IMR-90 (cell line): ENCODE measurements at regions not wholly inside any gene's neighbourhood (a gene's known extent, or its start where the extent isn't known, plus 50 kb on each side); places are given as distances from the start of the nearest gene placed in this dataset.

Experiments used
- ATAC-seq: fragments of 200-7000 bp; cut with Tn5 transposase; 2 replicates; pipeline ENCODE4 v1.9.1; 2020; ENCODE audit warnings: low read depth, mild to moderate bottlenecking, moderate library complexity
- BruUV-seq: library from RNA; stranded (reverse); fragments of 400-500 nt; replicated peaks from 2 replicates; lab custom pipeline; 2021; lab: Mats Ljungman, UMichigan
- CTCF ChIA-PET: fragments of 300-600 bp; formaldehyde crosslinking; extraction: SDS; loops from one replicate; lab custom pipeline; 2021; ENCODE audit warnings: antibody characterized with exemption; lab: Yijun Ruan, JAX
- POLR2A ChIA-PET: fragments of 300-600 bp; sonication (Branson Sonifier 250); formaldehyde crosslinking; loops from one replicate; lab custom pipeline; 2022; ENCODE audit warnings: antibody characterized with exemption; ENCODE audit not compliant: unreplicated experiment; lab: Charles Lee
- DNase-seq: peaks from one replicate; pipeline ENCODE4 v3.0.0; 2013
- H2AFZ ChIP-seq: replicated peaks from 2 replicates; pipeline ENCODE3; 2013; ENCODE audit warnings: low read length, mild to moderate bottlenecking; ENCODE audit not compliant: poor library complexity
- H2AK5ac ChIP-seq: 2 replicates; pipeline ENCODE4 v1.6.1; 2013; ENCODE audit warnings: low read depth, low read length, inconsistent platforms
- H2AK9ac ChIP-seq: replicated peaks from 2 replicates; pipeline ENCODE3; 2013; ENCODE audit warnings: mild to moderate bottlenecking, low read depth, low read length, moderate library complexity; ENCODE audit not compliant: poor library complexity
- H2BK120ac ChIP-seq: 2 replicates; pipeline ENCODE4 v1.6.1; 2013; ENCODE audit warnings: low read depth, low read length, inconsistent platforms
- H2BK15ac ChIP-seq: 3 replicates; pipeline ENCODE4 v1.6.1; 2013; ENCODE audit warnings: low read depth, low read length, inconsistent platforms
- H2BK20ac ChIP-seq: 2 replicates; pipeline ENCODE4 v1.6.1; 2013; ENCODE audit warnings: low read depth, mild to moderate bottlenecking, inconsistent platforms, low read length, moderate library complexity
- H2BK5ac ChIP-seq: 2 replicates; pipeline ENCODE4 v1.6.1; 2013; ENCODE audit warnings: mild to moderate bottlenecking, low read depth, low read length, inconsistent platforms; ENCODE audit not compliant: poor library complexity, severe bottlenecking
- H3K14ac ChIP-seq: replicated peaks from 2 replicates; pipeline ENCODE4 v1.6.1; 2013; ENCODE audit warnings: low read depth, low read length, inconsistent platforms
- H3K18ac ChIP-seq: 2 replicates; pipeline ENCODE4 v1.6.1; 2013; ENCODE audit warnings: low read depth, low read length, control low read depth
- H3K23ac ChIP-seq: 2 replicates; pipeline ENCODE4 v1.6.1; 2013; ENCODE audit warnings: low read depth, low read length, inconsistent platforms
- H3K27ac ChIP-seq: 2 replicates; pipeline ENCODE4 v1.5.1; 2013; ENCODE audit warnings: mild to moderate bottlenecking, control low read depth, low read length; ENCODE audit not compliant: insufficient read depth
- H3K27me3 ChIP-seq: 2 replicates; pipeline ENCODE4 v1.6.1; 2013; ENCODE audit warnings: low read length; ENCODE audit not compliant: control insufficient read depth, insufficient read depth
- H3K36me3 ChIP-seq: 2 replicates; pipeline ENCODE4 v1.6.1; 2013; ENCODE audit warnings: low read length, mixed read lengths; ENCODE audit not compliant: control insufficient read depth, insufficient read depth
- H3K4ac ChIP-seq: 2 replicates; pipeline ENCODE4 v1.6.1; 2013; ENCODE audit warnings: low read depth, low read length, inconsistent platforms
- H3K4me1 ChIP-seq: 2 replicates; pipeline ENCODE4 v1.6.1; 2013; ENCODE audit warnings: low read length, mixed read lengths; ENCODE audit not compliant: control insufficient read depth, insufficient read depth
- H3K4me2 ChIP-seq: 2 replicates; pipeline ENCODE4 v1.6.1; 2013; ENCODE audit warnings: low read depth, mild to moderate bottlenecking, control low read depth, low read length, moderate library complexity
- H3K4me3 ChIP-seq: 2 replicates; pipeline ENCODE4 v1.5.1; 2013; ENCODE audit warnings: low read depth, mild to moderate bottlenecking, control low read depth, low read length, moderate library complexity; ENCODE audit not compliant: insufficient read depth
- H3K56ac ChIP-seq: 2 replicates; pipeline ENCODE4 v1.6.1; 2013; ENCODE audit warnings: low read length, inconsistent platforms; ENCODE audit not compliant: insufficient read depth; ENCODE audit errors: extremely low read depth
- H3K79me1 ChIP-seq, 2 experiments: 2 replicates each; pipeline ENCODE4 v1.6.1; 2013; ENCODE audit warnings: low read length in 2 of 2, inconsistent platforms in 1 of 2, low read depth in 1 of 2
- H3K9ac ChIP-seq: 2 replicates; pipeline ENCODE4 v1.6.1; 2013; ENCODE audit warnings: low read depth, low read length, control low read depth
- H3K9me1 ChIP-seq: 2 replicates; pipeline ENCODE4 v1.6.1; 2013; ENCODE audit warnings: low read length, inconsistent platforms; ENCODE audit not compliant: insufficient read depth
- H3K9me3 ChIP-seq: 2 replicates; pipeline ENCODE4 v1.6.1; 2013; ENCODE audit warnings: low read length; ENCODE audit not compliant: control insufficient read depth, insufficient read depth
- H4K20me1 ChIP-seq: 2 replicates; pipeline ENCODE4 v1.6.1; 2013; ENCODE audit warnings: low read length, inconsistent platforms; ENCODE audit not compliant: insufficient read depth
- H4K5ac ChIP-seq: 2 replicates; pipeline ENCODE4 v1.6.1; 2013; ENCODE audit warnings: mild to moderate bottlenecking, low read depth, low read length, control low read depth
- H4K8ac ChIP-seq, 2 experiments: 2 replicates each; pipeline ENCODE4 v1.6.1; 2013; ENCODE audit warnings: low read depth in 2 of 2, low read length in 2 of 2, control low read depth in 1 of 2, inconsistent platforms in 1 of 2
- H4K91ac ChIP-seq: 2 replicates; pipeline ENCODE4 v1.6.1; 2013; ENCODE audit warnings: low read depth, low read length, inconsistent platforms; ENCODE audit not compliant: insufficient read depth
- CHD1 ChIP-seq: IDR thresholded peaks from 2 replicates; pipeline ENCODE4 v1.6.1; 2012; ENCODE audit warnings: low read depth, low read length, improper control_type of control experiment
- CTCF ChIP-seq: conservative IDR thresholded peaks from 2 replicates; pipeline ENCODE4 v1.5.1; 2012; ENCODE audit warnings: mild to moderate bottlenecking, low read depth, low read length, improper control_type of control experiment
- FOS ChIP-seq: fragments of 150-350 bp; IDR thresholded peaks from 2 replicates; pipeline ENCODE4 v1.6.1; 2016; ENCODE audit warnings: low read depth, low read length
- MAZ ChIP-seq: IDR thresholded peaks from 2 replicates; pipeline ENCODE4 v1.6.1; 2012; ENCODE audit warnings: low read depth, mild to moderate bottlenecking, low read length, improper control_type of control experiment, moderate library complexity, borderline replicate concordance
- MXI1 ChIP-seq: IDR thresholded peaks from 2 replicates; pipeline ENCODE4 v1.6.1; 2012; ENCODE audit warnings: low read depth, mild to moderate bottlenecking, low read length, moderate library complexity, borderline replicate concordance
- RAD21 ChIP-seq: IDR thresholded peaks from 2 replicates; pipeline ENCODE4 v1.6.1; 2012; ENCODE audit warnings: low read length, improper control_type of control experiment
- SMC3 ChIP-seq: fragments of 150-350 bp; IDR thresholded peaks from 2 replicates; pipeline ENCODE4 v1.6.1; 2016; ENCODE audit warnings: low read depth, mild to moderate bottlenecking, antibody characterized with exemption, low read length, moderate library complexity
- WGBS, 2 experiments: methylation state at CpG; one replicate each; pipeline versions ENCODE4 v1.1.5 to v1.1.7; 2013; ENCODE audit warnings: missing lambda C conversion rate in 2 of 2; ENCODE audit not compliant: insufficient read length in 1 of 2; ENCODE audit errors: extremely low coverage in 2 of 2; 5-methylcytosine and 5-hydroxymethylcytosine counted together
- dilution Hi-C: fragments of 300-500 bp; cut with HindIII; formaldehyde crosslinking; loops from one replicate; pipeline ENCODE4 v1.14.3; 2018; ENCODE audit warnings: low sequenced_read_pairs; ENCODE audit not compliant: unreplicated experiment
- in situ Hi-C: fragments of 300-500 bp; cut with MboI; formaldehyde crosslinking; loops from 3 replicates; pipeline ENCODE4 v1.14.3; 2019; ENCODE audit warnings: low sequenced_read_pairs, inconsistent platforms, mixed read lengths
- intact Hi-C: fragments of 100-400 bp; cut with micrococcal nuclease; formaldehyde crosslinking; loops from 2 replicates; pipeline ENCODE4 v1.10.0; 2022

- CTCF ChIA-PET, result interaction anchor here (0.7 kb wide), 2 partner anchors 575 to 917 kb away, joined by 3 to 4 read pairs; no protein-coding TSS in a partner anchor
- H3K4me3 ChIP-seq, result no peak overlapping the region
- BruUV-seq, result no TSS peak
- no peaks in the 10 kb centered on the region for H3K9me1 ChIP-seq
- no peak overlapping the region for H3K18ac ChIP-seq
- no peak overlapping the region for H3K56ac ChIP-seq
- intact Hi-C loops, result no loop called here
- no peak overlapping the region for H3K4ac ChIP-seq
- H4K20me1 ChIP-seq, result no peaks in the 10 kb centered on the region
- no peak overlapping the region for H3K14ac ChIP-seq
- POLR2A ChIA-PET, result no interaction called here
- no peak overlapping the region for H2AK5ac ChIP-seq
- no peak overlapping the region for H3K9ac ChIP-seq
- ATAC-seq (no peak), DNase-seq (no peak)
- no peak overlapping the region for H2BK20ac ChIP-seq
- peaks cover 9% of the 10 kb centered on the region for H3K9me3 ChIP-seq
- no peaks in the 10 kb centered on the region for H3K27me3 ChIP-seq
- no peak overlapping the region for H2BK120ac ChIP-seq
- TF ChIP-seq FOS (no peak), CHD1 (no peak), SMC3 (no peak), RAD21 (no peak), CTCF (no peak), MXI1 (no peak), MAZ (no peak)
- H3K36me3 ChIP-seq, result no peaks in the 10 kb centered on the region
- H3K4me1 ChIP-seq, result no peaks in the 10 kb centered on the region
- no peak overlapping the region for H3K27ac ChIP-seq
- no peak overlapping the region for H4K5ac ChIP-seq
- H4K8ac ChIP-seq, result no peak overlapping the region
- dilution Hi-C loops, result no loop called here
- no peak overlapping the region for H2BK5ac ChIP-seq
- H3K23ac ChIP-seq, result no peak overlapping the region
- no peak overlapping the region for H2AK9ac ChIP-seq
- H3K4me2 ChIP-seq, result no peak overlapping the region
- no peak overlapping the region for H2AFZ ChIP-seq
- H4K91ac ChIP-seq, result no peak overlapping the region
- in situ Hi-C loops, result no loop called here
- H3K79me1 ChIP-seq, result no peaks in the 10 kb centered on the region
- no peak overlapping the region for H2BK15ac ChIP-seq
- WGBS, 2 experiments, result no CpG with 5 or more reads among the region's 2 CpGs
Observed at GRCh38 chr12:67818459-67818903, 169.9 kb downstream of the DYRK2 start.
